Right ventricle myocardium inferior (tissue), 1 donor: ENCODE measurements at regions not wholly inside any gene's neighbourhood (a gene's known extent, or its start where the extent isn't known, plus 50 kb on each side); places are given as distances from the start of the nearest gene placed in this dataset.
"Not testable (repeated sequence)": the region's sequence is repeated elsewhere in the genome, so short reads cannot be mapped to it uniquely, and the experiment has no call there.

Experiments used
- ATAC-seq: fragments of 200-7000 bp; cut with Tn5 transposase; one replicate; pipeline ENCODE4 v1.9.1; 2020; ENCODE audit warnings: mild to moderate bottlenecking, moderate library complexity
- DNase-seq: peaks from one replicate; pipeline ENCODE4 v3.0.0; 2021; ENCODE audit errors: missing footprints
- intact Hi-C: fragments of 100-400 bp; cut with DNase I; formaldehyde crosslinking; loops from one replicate; pipeline ENCODE4 v1.11.0; 2022
- donor health status: DM: no; HTN: yes; CAD: no; lungs with severe emphysema.

DNA sequence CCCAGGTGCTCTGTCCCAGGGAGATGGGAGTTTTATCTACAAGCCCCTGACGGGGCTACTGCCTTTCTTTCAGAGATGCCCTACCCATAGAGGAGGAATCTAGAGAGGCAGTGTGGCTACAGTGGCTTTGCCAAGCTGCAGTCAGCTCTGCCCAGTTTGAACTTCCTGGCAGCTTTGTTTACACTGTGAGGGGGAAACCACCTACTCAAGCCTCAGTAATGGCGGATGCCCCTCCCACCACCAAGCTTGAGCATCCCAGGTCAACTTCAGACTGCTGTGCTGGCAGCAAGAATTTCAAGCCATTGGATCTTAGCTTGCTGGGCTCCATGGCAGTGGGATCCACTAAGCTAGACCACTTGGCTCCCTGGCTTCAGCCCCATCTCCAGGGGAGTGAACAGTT, 53.1 kb upstream of the TMEM252 start:
- DNase-seq, ATAC-seq, intact Hi-C loops: not testable (repeated sequence)

DNA sequence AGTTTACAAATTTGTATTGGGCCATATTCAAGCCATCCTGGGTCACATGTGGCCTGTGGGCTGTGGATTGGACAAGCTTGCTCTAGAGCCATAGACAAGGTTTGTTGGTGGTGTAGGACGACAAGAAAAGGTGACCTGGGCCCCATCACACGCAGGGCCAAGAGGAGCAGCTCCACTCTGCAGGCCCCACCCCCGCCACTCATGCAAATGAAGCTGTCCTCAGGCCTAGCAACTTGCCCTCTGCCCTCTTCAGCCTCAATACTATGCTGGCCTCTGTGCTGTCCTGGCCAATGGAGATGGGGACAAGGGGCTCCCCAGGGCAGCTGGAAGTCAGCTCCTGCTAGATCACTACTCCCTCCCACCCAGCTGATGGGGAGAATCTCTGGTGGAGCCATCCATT, 55.2 kb upstream of the TMEM252 start:
- no peak for ATAC-seq
- DNase-seq = no peak
- intact Hi-C loops = loop anchor here (5.0 kb wide), 1 partner anchor 106 kb away; no protein-coding TSS in a partner anchor

DNA sequence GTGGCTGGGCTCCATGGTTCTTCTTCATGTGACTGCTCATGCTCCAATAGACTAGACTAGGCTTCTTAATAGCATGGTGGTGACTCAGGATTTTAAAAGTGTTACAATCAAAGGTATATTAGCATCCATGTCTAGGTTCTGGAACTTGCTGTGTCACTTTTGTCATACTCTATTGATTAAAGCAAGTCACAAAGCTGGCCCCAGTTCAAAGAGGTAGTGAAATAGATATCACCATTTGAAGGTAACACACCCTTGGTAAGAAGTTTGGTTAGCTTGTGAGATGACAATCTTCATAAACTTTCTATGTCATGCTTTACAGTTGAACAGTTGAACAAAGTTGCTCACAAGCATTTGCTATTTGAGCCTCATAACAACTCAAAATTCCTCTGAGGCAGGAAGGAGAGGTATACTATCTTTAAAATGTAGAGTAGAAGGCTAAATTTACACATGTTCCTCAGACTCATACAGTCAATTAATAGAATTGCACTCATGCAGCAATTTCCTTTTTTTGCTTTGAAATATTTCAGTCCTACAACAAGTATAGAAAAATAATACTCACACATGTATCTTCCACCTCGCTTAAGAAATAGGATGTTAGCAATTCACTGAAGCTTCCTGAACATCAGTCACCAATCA, 56.8 kb upstream of the TMEM252 start:
- intact Hi-C loops = loop anchor here (5.0 kb wide), 1 partner anchor 105 kb away; no protein-coding TSS in a partner anchor
- ATAC-seq (no peak), DNase-seq (no peak)

DNA sequence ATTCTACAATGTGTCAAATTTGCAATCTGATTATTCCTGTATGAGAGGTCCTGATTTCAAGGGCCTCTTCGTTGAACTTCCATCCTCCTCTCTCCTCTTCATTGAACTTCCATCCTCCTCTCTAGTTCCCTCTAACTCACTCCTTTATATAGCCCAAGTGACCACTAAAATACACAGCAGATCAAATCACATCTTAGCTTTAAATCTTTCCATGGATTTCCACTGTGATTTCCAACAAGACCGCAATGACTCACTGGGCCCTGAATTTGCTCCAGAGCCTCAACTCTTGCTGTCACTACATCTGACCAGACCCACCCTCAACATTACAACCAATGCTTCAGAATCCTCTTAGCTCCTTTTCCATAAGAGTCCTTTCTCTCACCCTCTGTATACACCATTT, 59.1 kb upstream of the TMEM252 start:
- no peak for ATAC-seq
- no peak for DNase-seq
- intact Hi-C loops = loop anchor here (5.0 kb wide), 1 partner anchor 102 kb away; no protein-coding TSS in a partner anchor

DNA sequence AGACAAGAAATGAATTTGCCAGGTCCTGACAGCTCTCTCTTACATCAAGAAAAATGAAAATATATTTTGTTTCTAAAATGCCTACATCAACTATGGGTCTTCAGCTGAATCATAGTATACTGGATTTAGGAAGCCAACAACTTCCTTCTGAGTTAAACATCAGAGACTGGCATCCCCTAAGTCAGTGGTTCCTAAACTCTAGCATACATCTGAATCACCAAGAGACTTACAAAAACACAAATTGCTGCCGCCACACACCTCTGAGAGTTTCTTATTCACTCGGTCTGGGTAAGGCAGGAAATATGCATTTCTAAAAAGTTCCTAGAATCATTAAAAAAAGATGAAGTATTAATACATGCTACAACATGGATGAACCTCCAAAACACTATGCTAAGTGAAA, 60.4 kb upstream of the TMEM252 start:
- ATAC-seq (no peak), DNase-seq (no peak)
- intact Hi-C loops = no loop called here

DNA sequence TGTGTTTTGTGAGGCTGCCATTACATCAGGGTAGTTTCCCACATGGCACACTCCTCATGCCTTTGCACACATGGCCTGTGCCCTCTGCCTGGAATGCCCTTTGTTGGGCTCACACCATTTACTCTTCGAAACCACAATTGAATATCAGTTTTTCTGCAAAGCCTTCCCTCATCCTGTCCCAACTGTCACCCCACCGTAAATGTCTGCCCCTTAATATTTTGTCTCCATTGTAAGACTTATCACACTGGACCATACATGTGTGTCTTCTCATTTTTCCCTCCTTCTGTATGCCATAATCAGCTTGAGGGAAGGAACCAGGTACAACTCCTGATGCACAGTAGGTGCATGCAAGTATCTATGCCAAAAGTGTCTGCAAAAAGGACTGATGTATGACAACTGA, 62.7 kb upstream of the TMEM252 start:
- DNase-seq = no peak
- no peak for ATAC-seq
- intact Hi-C loops = no loop called here

DNA sequence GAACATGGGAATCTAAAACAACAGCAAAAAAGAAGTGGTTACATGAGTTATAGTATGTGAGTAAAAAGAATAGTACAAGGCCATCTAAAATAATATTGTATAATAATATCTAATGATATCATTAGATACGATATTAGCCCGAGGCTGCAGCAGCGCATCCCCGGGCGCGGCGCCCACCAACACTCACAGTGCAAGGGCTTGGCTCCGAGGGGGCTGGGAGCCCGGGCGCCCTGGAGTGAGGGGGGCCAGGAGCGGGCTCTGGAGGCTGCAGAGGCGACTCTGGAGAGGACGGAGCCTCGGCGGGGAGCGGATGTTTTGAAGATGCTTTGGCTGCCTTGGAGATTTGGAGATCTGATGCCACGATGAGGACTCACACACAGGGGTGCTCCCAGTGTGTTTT, 68.1 kb upstream of the TMEM252 start:
- intact Hi-C loops = no loop called here
- DNase-seq = no peak

DNA sequence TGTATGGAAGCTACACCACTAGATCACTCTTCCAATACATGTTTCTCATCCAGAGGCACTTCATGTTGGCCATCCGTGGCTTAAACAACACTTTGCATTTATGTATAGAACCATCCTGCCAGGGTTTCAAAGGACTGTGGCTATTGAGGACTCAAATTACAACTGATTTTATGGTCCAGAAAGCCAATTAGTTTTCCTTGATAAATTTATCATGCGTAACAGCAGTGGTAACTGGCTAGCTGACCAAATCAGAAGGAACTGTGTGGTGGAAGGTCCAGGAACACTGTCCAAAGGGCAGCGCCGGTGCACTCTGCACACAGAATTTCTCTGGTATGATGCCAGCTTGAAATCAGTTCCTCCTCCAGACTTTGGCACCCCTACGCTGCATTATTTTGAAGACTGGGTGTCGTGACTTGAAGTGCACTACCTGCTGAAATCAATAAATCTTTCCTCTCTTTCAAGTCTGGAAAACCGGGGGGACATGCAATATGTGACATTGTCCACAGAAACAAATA, 69.3 kb upstream of the TMEM252 start:
- no peak for ATAC-seq
- intact Hi-C loops = no loop called here
- DNase-seq = no peak

More for the DNA sequence above, 68.1 kb upstream of the TMEM252 start:
- no peak for ATAC-seq

DNA sequence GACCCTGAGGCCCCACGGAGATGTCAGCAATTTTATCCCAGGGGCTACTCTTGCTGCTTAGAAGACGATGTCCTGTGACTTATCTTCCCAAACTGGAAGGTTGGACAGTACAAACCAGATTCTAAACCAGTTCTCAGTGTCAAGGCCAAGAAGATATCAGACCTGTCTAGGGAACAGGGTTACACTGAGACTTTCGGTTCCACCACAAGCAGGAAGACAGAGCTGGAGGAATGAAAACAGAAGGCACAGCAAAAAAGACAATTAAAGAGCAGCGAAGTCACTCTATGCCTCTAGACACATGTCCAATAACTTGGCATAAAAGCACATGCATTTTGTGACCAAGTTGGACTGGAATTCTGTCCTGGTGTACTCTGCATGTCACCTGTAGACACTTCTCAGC, 73.4 kb upstream of the TMEM252 start:
- ATAC-seq = no peak
- intact Hi-C loops = no loop called here
- DNase-seq = no peak

DNA sequence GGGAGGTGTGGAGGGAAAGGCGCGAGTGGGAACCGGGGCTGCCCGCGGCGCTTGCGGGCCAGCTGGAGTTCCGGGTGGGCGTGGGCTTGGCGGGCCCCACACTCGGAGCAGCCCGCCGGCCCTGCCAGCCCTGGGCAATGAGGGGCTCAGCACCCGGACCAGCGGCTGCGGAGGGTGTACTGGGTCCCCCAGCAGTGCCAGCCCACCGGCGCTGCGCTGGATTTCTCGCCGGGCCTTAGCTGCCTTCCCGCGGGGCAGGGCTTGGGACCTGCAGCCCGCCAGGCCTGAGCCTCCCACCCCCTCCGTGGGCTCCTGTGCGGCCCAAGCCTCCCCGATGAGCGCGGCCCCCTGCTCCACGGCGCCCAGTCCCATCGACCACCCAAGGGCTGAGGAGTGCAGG, 76.3 kb upstream of the TMEM252 start:
- intact Hi-C loops, DNase-seq, ATAC-seq: not testable (repeated sequence)

DNA sequence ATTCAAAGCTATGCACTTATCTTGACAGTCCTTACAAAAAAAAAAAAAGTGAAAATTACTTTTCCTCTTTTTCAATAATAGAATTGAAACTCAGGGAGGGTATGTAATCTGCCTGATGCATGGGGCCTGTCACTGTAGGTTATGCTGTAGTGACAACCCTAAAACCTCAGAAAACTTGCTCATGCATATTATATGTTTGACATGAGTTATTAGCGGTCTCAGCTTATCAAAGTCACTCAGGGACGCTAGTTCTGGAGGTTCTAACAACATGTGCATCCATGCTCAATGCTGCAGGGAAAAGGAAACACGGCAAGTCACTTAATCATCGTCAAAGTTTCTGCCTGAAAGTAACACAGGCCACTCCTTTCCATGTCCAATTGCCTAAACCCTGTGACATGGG, 78.4 kb upstream of the TMEM252 start:
- no peak for ATAC-seq
- DNase-seq = no peak
- intact Hi-C loops = no loop called here

DNA sequence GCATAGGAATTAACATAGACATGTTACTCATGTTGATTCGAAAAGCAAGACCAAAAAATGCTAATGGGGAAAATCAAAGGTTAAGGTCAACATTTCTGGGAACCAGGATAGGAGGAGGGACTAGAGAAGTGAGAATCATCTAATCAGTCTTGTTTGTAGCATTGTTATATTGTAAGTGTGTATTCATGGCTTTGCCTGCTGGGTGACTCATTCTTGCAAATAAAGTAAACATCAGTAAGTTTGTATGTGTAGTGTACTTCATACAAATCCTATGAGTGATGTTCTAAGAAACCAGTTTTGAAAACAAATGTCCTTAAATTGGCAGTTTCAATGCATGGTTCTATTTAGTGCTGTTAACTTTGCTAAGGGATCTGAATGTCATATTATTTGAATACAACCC, 79.0 kb upstream of the TMEM252 start:
- DNase-seq (no peak), ATAC-seq (no peak)
- intact Hi-C loops = no loop called here

DNA sequence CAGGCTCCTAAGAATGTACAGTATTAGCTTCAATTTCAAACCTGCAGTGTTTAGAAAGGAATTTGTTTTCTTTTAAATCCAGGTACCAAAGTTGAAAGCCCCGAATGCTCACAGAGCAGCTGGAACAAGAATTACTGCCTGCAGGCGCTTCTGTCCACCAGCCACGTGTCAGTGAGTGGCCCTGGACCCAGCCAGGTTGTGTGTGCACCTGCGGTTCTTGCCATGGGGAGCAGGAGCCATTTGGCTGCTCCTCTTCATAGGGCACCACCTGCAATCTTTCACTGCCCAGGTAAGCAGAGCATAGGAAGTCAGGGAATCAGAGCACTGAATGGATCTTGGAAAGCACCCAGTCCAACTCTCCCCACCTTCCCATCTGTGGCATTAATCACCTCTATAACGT, 79.5 kb upstream of the PIP5K1B start:
- intact Hi-C loops = loop anchor here (5.0 kb wide), 1 partner anchor 67 kb away; no protein-coding TSS in a partner anchor
- no peak for ATAC-seq
- no peak for DNase-seq

DNA sequence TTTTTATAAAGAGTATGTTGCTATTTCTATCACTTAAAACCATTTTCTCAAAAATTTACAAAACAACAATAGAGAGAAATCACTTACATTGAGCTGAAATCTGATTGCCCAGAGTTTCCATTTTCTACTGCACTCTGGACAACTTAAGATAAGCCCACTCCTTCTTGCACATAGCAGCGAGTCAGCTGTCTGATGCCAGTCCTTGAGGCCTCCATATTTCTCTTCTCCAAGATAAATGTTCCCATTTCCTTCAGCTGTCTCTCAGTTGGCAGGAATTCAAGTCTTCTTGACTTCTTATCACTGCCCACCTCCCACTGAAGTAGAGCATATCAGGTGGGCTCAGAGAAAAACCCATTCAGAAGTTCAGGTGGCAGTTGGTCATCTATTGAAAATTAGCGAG, 78.5 kb upstream of the PIP5K1B start:
- no peak for ATAC-seq
- intact Hi-C loops = loop anchor here (5.0 kb wide), 1 partner anchor 66 kb away; no protein-coding TSS in a partner anchor
- DNase-seq = no peak

DNA sequence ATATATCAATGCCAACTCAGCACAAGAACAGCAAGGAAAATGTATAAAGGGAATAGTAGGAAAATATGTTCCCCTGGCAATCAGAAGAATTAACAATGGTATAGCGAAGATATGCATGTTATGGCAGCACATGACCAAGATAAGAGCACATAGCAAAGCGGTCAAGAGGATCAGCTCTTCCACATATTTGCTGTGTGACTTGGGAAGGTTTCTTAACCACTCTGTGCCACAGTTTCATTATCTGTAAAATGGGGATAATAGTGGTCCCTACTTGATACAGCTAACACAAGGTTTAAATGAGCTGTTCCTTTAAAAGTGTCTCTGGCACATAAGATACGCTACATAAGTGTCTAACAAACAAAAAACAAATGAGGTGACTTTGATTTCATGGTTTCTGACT, 77.9 kb upstream of the PIP5K1B start:
- ATAC-seq (no peak), DNase-seq (no peak)
- intact Hi-C loops = loop anchor here (5.0 kb wide), 1 partner anchor 65 kb away; no protein-coding TSS in a partner anchor

DNA sequence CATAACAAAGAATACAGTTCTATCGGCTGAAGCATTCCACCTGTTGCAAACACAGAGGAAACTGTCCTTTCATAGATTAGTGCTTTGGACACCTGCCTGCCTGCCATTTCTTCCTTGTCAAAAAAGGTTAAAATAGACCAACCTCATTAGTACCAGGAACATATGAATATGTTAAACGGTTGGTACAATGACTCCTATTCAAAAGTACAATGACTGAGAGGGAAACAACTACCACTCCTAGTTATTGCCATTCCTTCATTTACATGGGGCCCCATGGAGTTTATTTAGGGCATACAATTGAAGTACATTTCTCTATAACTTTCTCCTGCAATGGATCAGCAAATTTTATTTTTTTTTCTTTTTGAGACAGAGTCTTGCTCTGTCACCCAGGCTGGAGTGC, 77.4 kb upstream of the PIP5K1B start:
- ATAC-seq = no peak
- no peak for DNase-seq
- intact Hi-C loops = loop anchor here (5.0 kb wide), 1 partner anchor 65 kb away; no protein-coding TSS in a partner anchor

DNA sequence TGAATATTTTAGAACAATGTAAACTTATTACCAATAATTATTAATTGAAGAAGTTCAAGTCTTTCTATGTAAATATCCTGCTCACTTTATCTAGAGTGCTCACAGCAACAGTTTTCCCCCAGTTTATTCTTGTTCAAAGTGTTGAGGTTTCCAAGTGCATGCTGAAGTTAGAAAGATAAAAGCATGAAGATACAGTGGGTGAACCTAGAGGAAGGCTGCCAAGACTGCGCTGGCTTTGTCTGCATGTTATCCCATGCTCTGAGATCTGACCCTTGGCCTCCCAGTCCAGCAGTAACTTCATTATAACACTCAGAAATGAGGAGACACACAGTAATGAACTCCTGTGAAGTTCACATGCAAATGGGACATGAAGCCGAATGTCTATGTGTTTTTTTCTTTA, 76.0 kb upstream of the PIP5K1B start:
- peak; percentile 56 for ATAC-seq
- no peak for DNase-seq
- intact Hi-C loops = loop anchor here (5.0 kb wide), 1 partner anchor 63 kb away; no protein-coding TSS in a partner anchor

DNA sequence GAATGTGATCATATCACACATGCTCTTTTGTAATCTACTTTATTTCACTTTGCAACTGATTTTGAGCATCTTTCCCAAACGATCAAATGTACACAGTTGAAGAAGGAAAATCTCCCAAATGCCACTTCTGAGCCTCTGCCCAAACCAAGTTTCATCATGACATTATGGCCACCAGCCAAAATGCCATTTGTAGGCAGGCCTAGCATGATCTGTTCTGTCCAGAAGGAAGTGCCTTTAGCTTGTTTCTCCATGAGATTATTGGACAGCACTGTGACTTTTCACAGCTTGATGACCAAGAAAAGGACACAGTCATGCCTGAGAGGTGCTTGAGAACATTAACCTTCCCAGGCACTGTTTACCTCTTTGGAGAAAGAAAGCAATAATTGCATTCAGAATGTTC, 73.2 kb upstream of the PIP5K1B start:
- intact Hi-C loops = no loop called here
- no peak for DNase-seq
- no peak for ATAC-seq

DNA sequence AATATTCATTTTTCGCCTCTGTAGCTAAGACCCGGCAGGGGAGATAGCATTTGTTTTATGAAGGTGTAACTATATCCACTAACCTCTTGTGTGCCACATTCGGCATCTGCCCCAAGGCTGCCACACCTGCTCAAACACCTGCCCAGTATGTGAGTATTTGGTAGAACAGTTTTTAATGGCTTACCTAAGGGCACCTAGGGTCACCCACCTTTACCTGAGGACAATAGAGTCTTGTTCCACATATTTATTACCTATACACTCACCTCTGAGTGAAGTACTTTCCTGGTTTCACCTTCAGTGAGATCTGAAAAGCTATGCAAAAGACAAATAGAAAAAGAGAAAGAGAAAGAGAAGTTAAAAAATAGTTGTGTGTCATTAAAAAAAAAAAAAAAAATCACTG, 68.0 kb upstream of the PIP5K1B start:
- ATAC-seq (no peak), DNase-seq (no peak)
- intact Hi-C loops = no loop called here

DNA sequence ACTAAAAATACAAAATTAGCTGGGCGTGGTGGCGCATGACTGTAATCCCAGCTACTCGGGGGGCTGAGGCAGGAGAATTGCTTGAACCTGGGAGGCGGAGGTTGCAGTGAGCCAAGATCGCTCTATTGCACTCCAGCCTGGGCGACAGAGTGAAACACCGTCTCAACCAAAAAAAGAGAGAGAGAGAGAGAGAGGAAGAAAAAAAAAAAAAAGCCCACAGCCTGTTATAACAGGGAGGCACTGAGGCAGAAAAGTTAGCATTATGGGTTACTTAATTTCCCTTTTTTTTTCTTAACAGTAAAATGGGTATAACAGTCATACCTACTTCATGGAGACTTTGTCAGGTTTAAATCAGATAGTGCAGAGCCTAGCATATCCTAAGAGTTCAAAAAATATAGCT, 65.8 kb upstream of the PIP5K1B start:
- DNase-seq, ATAC-seq, intact Hi-C loops: not testable (repeated sequence)
